Breast epithelium (tissue), 3 donors: ENCODE measurements at regions not wholly inside any gene's neighbourhood (a gene's known extent, or its start where the extent isn't known, plus 50 kb on each side); places are given as distances from the start of the nearest gene placed in this dataset.

Experiments
- POLR2A ChIP-seq: fragments of 450-650 bp; IDR thresholded peaks from one replicate; pipeline ENCODE4 v1.6.1; 2016; ENCODE audit warnings: antibody characterized with exemption, mild to moderate bottlenecking, moderate library complexity
- POLR2AphosphoS5 ChIP-seq, 3 donors: sonication (generic); formaldehyde crosslinking; IDR thresholded peaks; one replicate each; pipeline ENCODE4 v1.6.1; 2017; ENCODE audit warnings: antibody characterized with exemption in 3 of 3
- TF ChIP-seq, protein P1 (sequence below), 3 donors: fragments of 450-650 bp; IDR thresholded peaks; one replicate each; pipeline ENCODE4 v1.5.1; 2016 to 2017; ENCODE audit warnings: antibody characterized with exemption in 3 of 3, mild to moderate bottlenecking in 3 of 3, moderate library complexity in 3 of 3

DNA sequence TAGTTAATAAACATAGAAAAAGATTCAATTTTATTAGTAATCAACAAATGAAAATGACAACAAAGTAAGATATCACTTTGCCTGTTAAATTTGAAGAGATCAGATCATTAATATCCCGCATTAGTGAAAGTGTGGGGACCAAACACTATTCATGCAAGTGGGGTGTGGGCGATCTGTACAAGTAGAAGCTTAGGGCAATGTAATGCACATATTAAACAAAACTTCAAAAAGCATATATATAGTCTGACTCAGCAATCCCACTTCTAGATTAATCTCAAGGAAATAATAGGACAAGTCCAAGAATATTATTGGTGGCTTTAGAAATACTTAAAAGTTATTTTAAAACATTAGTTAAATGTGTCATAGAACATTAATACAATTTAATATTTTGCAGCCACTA, 188.5 kb downstream of the LRRC70 start:
- TF ChIP-seq POLR2AphosphoS5 (IDR thresholded peaks at IDR 0.05) (no peak), POLR2A (no peak)
- TF ChIP-seq, protein P1, sequence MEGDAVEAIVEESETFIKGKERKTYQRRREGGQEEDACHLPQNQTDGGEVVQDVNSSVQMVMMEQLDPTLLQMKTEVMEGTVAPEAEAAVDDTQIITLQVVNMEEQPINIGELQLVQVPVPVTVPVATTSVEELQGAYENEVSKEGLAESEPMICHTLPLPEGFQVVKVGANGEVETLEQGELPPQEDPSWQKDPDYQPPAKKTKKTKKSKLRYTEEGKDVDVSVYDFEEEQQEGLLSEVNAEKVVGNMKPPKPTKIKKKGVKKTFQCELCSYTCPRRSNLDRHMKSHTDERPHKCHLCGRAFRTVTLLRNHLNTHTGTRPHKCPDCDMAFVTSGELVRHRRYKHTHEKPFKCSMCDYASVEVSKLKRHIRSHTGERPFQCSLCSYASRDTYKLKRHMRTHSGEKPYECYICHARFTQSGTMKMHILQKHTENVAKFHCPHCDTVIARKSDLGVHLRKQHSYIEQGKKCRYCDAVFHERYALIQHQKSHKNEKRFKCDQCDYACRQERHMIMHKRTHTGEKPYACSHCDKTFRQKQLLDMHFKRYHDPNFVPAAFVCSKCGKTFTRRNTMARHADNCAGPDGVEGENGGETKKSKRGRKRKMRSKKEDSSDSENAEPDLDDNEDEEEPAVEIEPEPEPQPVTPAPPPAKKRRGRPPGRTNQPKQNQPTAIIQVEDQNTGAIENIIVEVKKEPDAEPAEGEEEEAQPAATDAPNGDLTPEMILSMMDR (IDR thresholded peaks at IDR 0.05), result no peak
